Activated CD4-positive, alpha-beta T cell treated with anti-CD3 and anti-CD28 coated beads, Interleukin-2, amount 10 ng/mL, durations not matched to agents 7 days and 5 days (primary cell): ENCODE measurements at regions not wholly inside any gene's neighbourhood (a gene's known extent, or its start where the extent isn't known, plus 50 kb on each side); places are given as distances from the start of the nearest gene placed in this dataset.

Experiments used
- CTCF ChIA-PET: fragments of 350-600 bp; sonication (Branson Sonifier 250); formaldehyde crosslinking; loops from one replicate; lab custom pipeline; 2021; ENCODE audit warnings: antibody characterized with exemption; lab: Charles Lee
- POLR2A ChIA-PET: fragments of 350-600 bp; sonication (Branson Sonifier 250); formaldehyde crosslinking; loops from one replicate; lab custom pipeline; 2021; ENCODE audit warnings: antibody characterized with exemption; lab: Charles Lee
- DNase-seq: peaks from one replicate; pipeline ENCODE4 v3.0.0-alpha.2; 2020
- H3K27ac Mint-ChIP-seq: one replicate; pipeline ENCODE4 v1.8.0; 2021; ENCODE audit warnings: mild to moderate bottlenecking, moderate library complexity, mixed read lengths
- H3K27me3 Mint-ChIP-seq: one replicate; pipeline ENCODE4 v1.8.0; 2021; ENCODE audit warnings: mixed read lengths
- H3K36me3 Mint-ChIP-seq: one replicate; pipeline ENCODE4 v1.8.0; 2021; ENCODE audit warnings: low read depth, mixed read lengths
- H3K4me1 Mint-ChIP-seq: one replicate; pipeline ENCODE4 v1.8.0; 2021; ENCODE audit warnings: mixed read lengths
- H3K4me3 Mint-ChIP-seq: one replicate; pipeline ENCODE4 v1.8.0; 2021; ENCODE audit warnings: mild to moderate bottlenecking, moderate library complexity, mixed read lengths
- H3K9me3 Mint-ChIP-seq: one replicate; pipeline ENCODE4 v1.8.0; 2021; ENCODE audit warnings: mixed read lengths

DNA sequence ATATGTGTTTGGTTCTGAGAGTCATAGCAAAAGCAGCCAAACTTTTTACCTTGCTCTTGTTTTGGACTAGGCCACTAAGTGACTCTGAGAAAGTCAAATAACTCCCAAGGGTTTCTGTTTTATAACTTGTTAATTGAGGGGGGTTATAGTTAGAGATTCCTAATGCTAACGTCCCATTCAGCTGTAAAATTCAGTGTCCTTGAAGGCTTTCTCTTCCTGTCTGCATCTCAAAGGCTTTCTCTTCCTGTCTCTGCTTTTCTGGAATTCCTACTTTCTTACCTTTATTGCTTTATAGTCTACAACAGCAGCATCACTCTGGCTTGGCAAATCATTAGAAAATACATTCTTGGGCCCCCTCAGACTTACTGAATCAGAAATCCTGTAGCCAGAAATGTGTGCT lies 479.5 kb upstream of the SEMA6A start:
- Mint-ChIP-seq H3K9me3 (peaks cover under 1% of the 10 kb centered on the region), H3K4me3 (no peak overlapping the region), H3K27me3 (no peaks in the 10 kb centered on the region), H3K4me1 (no peaks in the 10 kb centered on the region), H3K27ac (no peak overlapping the region), H3K36me3 (no peaks in the 10 kb centered on the region)
- no peak for DNase-seq
- ChIA-PET POLR2A (no interaction called here), CTCF (no interaction called here)

DNA sequence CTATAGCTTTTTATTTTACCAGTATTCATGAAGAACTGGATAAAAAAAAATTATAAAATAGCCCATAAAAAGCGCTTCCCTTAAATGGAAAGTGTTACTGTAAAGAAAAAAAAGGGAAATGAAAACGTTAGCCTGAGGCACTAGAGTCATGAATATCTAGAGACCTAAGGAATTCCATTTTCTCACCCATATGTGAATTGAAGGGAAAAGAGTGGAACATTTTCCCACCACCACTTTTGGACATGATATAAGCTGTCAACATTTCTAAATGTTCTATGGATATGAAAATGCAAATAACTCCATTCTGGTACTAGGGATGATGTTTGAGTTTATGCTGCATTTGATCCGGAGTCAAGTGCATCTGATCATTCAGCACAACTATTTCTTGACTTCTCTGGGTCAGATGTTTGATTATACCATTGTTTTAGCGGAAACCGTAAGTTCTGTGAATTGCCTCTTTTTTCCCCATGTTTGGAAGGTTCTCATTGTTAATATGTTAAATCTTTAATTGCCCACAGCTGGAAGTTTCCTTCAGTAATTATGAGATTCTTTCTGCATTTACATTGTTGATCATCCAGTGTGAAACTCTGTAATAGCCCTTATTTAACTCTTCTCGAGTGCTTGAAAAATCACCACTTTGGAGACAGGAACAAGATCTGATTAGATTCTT lies 467.4 kb upstream of the SEMA6A start:
- Mint-ChIP-seq H3K27ac (no peak overlapping the region), H3K27me3 (no peaks in the 10 kb centered on the region), H3K36me3 (no peaks in the 10 kb centered on the region), H3K9me3 (no peaks in the 10 kb centered on the region), H3K4me3 (no peak overlapping the region), H3K4me1 (no peaks in the 10 kb centered on the region)
- no peak for DNase-seq
- CTCF ChIA-PET = interaction anchor here (0.8 kb wide), 1 partner anchor 21 kb away, joined by 4 read pairs; no protein-coding TSS in a partner anchor
- POLR2A ChIA-PET = no interaction called here

DNA sequence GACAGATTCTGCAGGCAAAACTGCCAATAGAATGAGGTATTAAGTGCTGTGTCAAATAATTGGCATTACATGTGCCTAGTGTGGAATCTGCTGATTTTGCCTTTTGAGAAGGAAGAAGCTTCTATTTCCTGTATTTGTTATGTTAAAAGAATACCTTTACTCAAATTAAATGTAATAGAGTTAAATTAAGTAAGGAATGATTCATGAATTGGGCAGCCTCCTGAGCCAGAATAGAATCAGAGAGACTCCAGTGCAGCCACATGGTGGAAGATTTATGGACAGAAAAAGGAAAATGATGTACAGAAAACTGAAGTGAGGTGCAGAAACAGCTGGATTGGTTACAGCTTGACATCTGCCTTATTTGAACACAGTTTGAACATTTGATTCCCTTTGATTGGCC lies 464.4 kb upstream of the SEMA6A start:
- H3K36me3 Mint-ChIP-seq = no peaks in the 10 kb centered on the region
- H3K4me1 Mint-ChIP-seq = no peaks in the 10 kb centered on the region
- ChIA-PET POLR2A (no interaction called here), CTCF (interaction anchor here (0.6 kb wide), 1 partner anchor 89 kb away, joined by 3 read pairs; no protein-coding TSS in a partner anchor)
- no peak overlapping the region for H3K4me3 Mint-ChIP-seq
- no peak for DNase-seq
- H3K27me3 Mint-ChIP-seq = no peaks in the 10 kb centered on the region
- H3K9me3 Mint-ChIP-seq = no peaks in the 10 kb centered on the region
- no peak overlapping the region for H3K27ac Mint-ChIP-seq

DNA sequence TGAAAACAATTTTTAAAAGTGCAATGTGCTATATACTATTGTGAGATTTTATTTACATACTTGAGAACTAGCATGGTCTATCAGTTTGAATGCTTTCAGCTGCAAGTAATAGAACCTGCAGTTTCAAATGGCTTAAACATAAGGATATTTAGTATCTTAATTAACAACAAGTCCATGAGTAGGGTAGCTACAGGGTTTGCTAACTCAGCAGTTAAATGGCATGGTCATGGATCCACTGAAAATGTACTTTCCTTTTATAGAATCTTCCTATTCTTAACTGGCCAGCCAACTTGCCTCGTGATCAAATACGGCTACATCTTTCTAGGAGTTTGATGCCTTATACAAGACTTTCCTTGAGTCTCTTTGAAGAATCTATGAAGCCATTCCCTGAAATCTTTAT lies 452.8 kb upstream of the SEMA6A start:
- Mint-ChIP-seq H3K4me1 (no peaks in the 10 kb centered on the region), H3K27ac (no peak overlapping the region), H3K27me3 (no peaks in the 10 kb centered on the region), H3K9me3 (no peaks in the 10 kb centered on the region), H3K4me3 (no peak overlapping the region), H3K36me3 (no peaks in the 10 kb centered on the region)
- POLR2A ChIA-PET = no interaction called here
- CTCF ChIA-PET = no interaction called here
- DNase-seq = no peak

GRCh38 chr5:117020999-117021398 lies 446.4 kb upstream of the SEMA6A start:
- Mint-ChIP-seq H3K36me3 (no peaks in the 10 kb centered on the region), H3K27ac (no peak overlapping the region), H3K27me3 (no peaks in the 10 kb centered on the region), H3K9me3 (no peaks in the 10 kb centered on the region), H3K4me1 (no peaks in the 10 kb centered on the region), H3K4me3 (no peak overlapping the region)
- POLR2A ChIA-PET = no interaction called here
- CTCF ChIA-PET = no interaction called here
- DNase-seq = no peak

DNA sequence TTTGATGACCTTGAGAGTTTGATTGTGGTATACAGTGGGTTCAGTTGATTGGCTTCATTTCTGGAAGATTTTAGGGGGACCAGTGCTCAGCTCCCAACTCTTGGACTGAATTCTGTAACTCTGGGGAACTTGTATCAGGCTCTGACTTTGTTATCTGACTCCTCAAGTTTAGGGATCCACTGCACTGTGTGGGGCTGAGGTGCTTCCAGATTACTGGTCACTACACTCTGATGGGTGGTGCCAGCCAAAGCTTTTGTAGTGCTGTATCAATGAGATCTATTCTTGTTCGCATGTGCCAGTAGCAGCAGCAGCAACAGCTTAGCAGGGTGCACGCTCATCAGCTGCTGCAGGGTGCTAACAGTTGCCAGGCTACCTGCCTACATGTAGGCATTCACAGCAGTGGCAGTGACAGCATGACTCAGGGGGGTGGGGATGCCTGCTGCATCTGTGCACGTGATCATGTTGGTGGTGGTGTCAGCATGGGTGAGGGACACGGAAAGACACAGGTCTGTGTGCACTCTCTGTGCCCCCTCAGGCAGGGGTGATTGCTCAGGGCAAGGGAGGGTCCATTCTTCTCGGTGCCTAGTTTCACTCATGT lies 438.8 kb upstream of the SEMA6A start:
- H3K9me3 Mint-ChIP-seq = peaks cover 2% of the 10 kb centered on the region
- H3K27me3 Mint-ChIP-seq = no peaks in the 10 kb centered on the region
- DNase-seq = no peak
- H3K36me3 Mint-ChIP-seq = no peaks in the 10 kb centered on the region
- no peaks in the 10 kb centered on the region for H3K4me1 Mint-ChIP-seq
- CTCF ChIA-PET = no interaction called here
- H3K4me3 Mint-ChIP-seq = no peak overlapping the region
- POLR2A ChIA-PET = no interaction called here
- no peak overlapping the region for H3K27ac Mint-ChIP-seq

DNA sequence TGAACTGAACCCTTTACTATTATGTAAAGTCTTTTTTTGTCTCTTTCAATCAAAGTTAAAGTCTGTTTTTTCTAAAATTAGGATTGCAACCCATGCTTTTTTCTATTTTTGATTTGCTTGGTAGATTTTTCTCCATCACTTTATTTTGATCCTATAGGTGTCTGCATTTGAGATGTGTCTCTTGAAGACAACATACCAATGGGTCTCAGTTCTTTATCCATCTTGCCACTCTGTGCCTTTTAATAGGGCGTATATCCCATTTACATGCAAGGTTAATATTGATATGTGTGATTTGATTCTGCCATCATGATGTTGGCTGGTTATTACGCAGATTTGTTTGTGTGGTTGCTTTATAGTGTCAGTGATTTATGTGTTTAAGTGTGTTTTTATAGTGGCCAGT lies 436.0 kb upstream of the SEMA6A start:
- Mint-ChIP-seq H3K27me3 (no peaks in the 10 kb centered on the region), H3K27ac (no peak overlapping the region), H3K4me3 (no peak overlapping the region), H3K4me1 (no peaks in the 10 kb centered on the region), H3K9me3 (peaks cover 2% of the 10 kb centered on the region), H3K36me3 (no peaks in the 10 kb centered on the region)
- DNase-seq = no peak
- ChIA-PET CTCF (no interaction called here), POLR2A (no interaction called here)

DNA sequence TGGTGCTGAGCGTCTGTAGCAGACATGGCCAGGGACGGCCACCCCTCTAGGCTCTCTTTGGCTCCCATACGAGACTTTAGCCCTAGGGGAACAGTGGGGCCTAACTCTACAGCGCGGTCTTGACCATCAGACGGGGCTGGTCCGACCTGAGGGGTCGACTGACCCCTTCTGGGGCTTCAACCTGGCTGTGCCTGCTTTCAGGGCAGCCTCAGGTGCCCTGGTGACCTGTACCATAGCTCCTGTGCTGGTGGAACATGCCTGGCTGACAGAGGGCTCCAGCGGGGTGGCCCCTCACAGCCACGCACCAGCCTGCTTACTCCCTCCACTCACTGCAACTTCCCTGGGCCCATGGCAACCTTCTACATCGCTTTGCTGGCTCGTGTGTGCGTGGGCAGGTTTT lies 423.4 kb upstream of the SEMA6A start:
- no peaks in the 10 kb centered on the region for H3K36me3 Mint-ChIP-seq
- H3K27me3 Mint-ChIP-seq = no peaks in the 10 kb centered on the region
- no peak overlapping the region for H3K4me3 Mint-ChIP-seq
- no peak overlapping the region for H3K27ac Mint-ChIP-seq
- ChIA-PET CTCF (no interaction called here), POLR2A (no interaction called here)
- no peaks in the 10 kb centered on the region for H3K9me3 Mint-ChIP-seq
- H3K4me1 Mint-ChIP-seq = no peaks in the 10 kb centered on the region
- no peak for DNase-seq

- ChIA-PET POLR2A (interaction anchor here (0.8 kb wide), 1 partner anchor 18 kb away, joined by 3 read pairs; no protein-coding TSS in a partner anchor), CTCF (no interaction called here)
- Mint-ChIP-seq H3K9me3 (no peaks in the 10 kb centered on the region), H3K27me3 (no peaks in the 10 kb centered on the region), H3K4me3 (no peak overlapping the region), H3K4me1 (no peaks in the 10 kb centered on the region), H3K27ac (no peak overlapping the region), H3K36me3 (no peaks in the 10 kb centered on the region)
- no peak for DNase-seq
Measured at GRCh38 chr5:116992681-116993080, 418.1 kb upstream of the SEMA6A start.

DNA sequence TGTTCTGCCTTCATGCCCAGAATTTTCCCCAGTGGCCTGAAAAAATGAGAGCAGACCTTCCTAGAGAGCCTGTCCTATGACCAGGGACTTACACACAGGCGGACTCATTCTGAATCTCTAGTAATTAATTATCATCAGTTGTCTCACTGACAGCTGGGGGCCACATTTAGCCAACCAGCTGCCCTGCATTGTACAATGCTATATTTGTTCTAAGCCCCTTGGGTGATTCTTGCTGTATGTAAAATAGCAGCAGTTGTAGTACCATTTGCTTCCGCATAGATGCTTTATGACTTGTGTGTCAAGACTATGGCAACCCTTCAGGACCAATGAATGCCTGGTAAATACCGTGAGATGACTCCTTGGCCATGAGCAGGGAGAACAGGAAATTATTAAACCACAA lies 415.4 kb upstream of the SEMA6A start:
- Mint-ChIP-seq H3K4me1 (no peaks in the 10 kb centered on the region), H3K9me3 (peaks cover 2% of the 10 kb centered on the region), H3K4me3 (no peak overlapping the region), H3K27ac (no peak overlapping the region), H3K27me3 (no peaks in the 10 kb centered on the region), H3K36me3 (no peaks in the 10 kb centered on the region)
- DNase-seq = no peak
- CTCF ChIA-PET = no interaction called here
- POLR2A ChIA-PET = no interaction called here

DNA sequence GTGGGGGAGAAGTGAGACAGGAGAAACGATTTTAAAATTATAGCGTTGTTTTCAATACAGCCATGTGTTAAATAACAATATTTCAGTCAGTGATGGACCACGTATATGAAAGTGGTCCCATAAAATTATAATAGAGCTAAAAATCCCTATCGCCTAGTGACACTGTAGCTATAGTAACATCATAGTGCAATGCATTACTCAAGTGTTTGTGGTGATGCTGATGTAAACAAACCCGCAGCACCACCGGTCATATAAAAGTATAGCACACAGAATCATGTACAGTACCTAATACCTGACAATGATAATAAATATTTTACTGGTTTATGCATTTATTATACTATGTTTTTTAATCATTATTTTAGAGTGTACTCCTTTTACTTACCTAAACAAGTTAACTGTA lies 407.4 kb upstream of the SEMA6A start:
- no peaks in the 10 kb centered on the region for H3K4me1 Mint-ChIP-seq
- H3K27ac Mint-ChIP-seq = no peak overlapping the region
- no peak overlapping the region for H3K4me3 Mint-ChIP-seq
- H3K9me3 Mint-ChIP-seq = peaks cover 4% of the 10 kb centered on the region
- POLR2A ChIA-PET = no interaction called here
- no peak for DNase-seq
- CTCF ChIA-PET = no interaction called here
- H3K27me3 Mint-ChIP-seq = no peaks in the 10 kb centered on the region
- H3K36me3 Mint-ChIP-seq = no peaks in the 10 kb centered on the region

DNA sequence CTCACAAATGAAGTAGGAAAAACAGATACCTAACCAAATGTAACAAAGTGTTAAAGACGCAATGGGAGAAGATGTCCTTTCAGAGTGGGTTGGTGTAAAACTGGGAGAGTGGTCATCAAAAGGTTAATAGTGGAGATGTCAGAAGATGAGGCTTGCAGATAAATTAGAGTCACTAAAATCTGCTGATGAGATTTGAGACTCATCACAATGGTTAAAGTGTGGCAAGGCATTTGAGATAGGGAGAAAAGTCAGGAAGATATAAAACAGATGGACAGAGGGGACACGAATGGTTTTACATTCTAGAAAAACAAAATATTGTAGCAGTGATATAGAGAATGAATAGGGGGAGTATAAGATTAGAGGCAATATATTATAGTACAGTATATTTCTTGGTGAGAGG lies 406.0 kb upstream of the SEMA6A start:
- Mint-ChIP-seq H3K4me1 (no peaks in the 10 kb centered on the region), H3K27ac (no peak overlapping the region), H3K36me3 (no peaks in the 10 kb centered on the region), H3K27me3 (no peaks in the 10 kb centered on the region), H3K4me3 (no peak overlapping the region), H3K9me3 (peaks cover 2% of the 10 kb centered on the region)
- DNase-seq = no peak
- POLR2A ChIA-PET = no interaction called here
- CTCF ChIA-PET = no interaction called here

DNA sequence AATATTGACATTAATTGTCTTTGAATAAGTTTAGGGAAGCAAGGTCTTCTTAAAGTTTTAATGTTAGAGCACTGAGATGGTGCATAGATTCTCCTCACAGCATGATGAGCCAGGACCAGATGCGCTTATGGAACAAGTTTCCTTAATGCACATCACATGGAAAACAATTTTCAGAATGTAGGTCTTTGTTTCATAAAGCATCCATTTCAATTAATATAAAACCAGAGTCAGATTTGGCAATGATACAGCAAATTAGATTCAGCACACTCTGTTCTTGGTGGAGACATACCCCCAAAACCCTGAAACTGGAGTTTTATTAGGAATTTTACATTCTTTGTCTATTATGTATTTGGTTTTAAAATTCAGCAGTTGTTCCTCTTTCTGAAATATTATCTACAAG lies 402.1 kb upstream of the SEMA6A start:
- CTCF ChIA-PET = no interaction called here
- H3K36me3 Mint-ChIP-seq = no peaks in the 10 kb centered on the region

DNA sequence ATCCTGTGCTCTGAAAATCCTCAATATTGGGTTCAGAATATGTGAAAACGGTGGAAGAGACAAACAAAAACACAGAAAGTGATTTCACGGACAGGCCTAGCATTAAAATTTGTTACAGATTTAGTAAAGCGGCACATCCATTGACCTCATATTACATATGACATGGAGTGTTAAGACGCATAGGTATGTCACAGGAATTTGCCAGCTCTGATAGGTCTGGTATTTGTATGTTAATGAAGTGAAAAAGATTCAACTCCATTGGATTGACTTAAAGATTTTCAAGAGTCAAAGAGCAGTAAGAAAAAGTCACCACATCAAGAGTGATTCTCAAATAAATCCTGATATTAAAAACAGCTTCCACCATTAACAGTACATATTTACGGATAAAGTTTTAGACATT lies 396.5 kb upstream of the SEMA6A start:
- H3K4me3 Mint-ChIP-seq = no peak overlapping the region
- ChIA-PET CTCF (no interaction called here), POLR2A (no interaction called here)
- no peaks in the 10 kb centered on the region for H3K4me1 Mint-ChIP-seq
- H3K9me3 Mint-ChIP-seq = no peaks in the 10 kb centered on the region
- no peaks in the 10 kb centered on the region for H3K27me3 Mint-ChIP-seq
- no peaks in the 10 kb centered on the region for H3K36me3 Mint-ChIP-seq
- no peak overlapping the region for H3K27ac Mint-ChIP-seq
- DNase-seq = no peak

More for the DNA sequence above, 402.1 kb upstream of the SEMA6A start:
- Mint-ChIP-seq H3K27me3 (no peaks in the 10 kb centered on the region), H3K4me3 (no peak overlapping the region), H3K9me3 (no peaks in the 10 kb centered on the region), H3K27ac (no peak overlapping the region), H3K4me1 (no peaks in the 10 kb centered on the region)
- no peak for DNase-seq
- POLR2A ChIA-PET = no interaction called here
